Right kidney (tissue), 1 donor: ENCODE measurements at regions not wholly inside any gene's neighbourhood (a gene's known extent, or its start where the extent isn't known, plus 50 kb on each side); places are given as distances from the start of the nearest gene placed in this dataset.
"Not testable (repeated sequence)": the region's sequence is repeated elsewhere in the genome, so short reads cannot be mapped to it uniquely, and the experiment has no call there.

Source experiments
- DNase-seq: peaks from one replicate; pipeline ENCODE4 v3.0.0-alpha.2; 2016

DNA sequence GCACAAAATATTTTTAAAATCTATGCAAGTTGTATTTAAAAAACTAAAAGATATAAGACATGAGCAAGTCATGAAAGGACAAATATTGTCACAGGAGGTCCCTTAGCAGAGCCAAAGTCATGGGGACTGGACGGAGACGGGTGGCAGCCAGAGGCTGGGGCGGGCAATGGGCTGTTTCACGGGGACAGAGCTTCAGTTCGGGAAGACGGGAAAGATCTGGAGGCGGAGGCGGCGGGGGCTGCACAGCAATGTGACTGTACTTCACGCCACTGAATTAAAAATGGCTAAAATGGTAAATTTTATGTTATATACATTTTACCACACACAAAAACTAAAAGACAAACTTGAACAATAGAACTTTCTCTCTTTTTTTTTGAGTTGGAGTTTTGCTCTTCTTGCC is 60.0 kb upstream of the METRNL start:
- DNase-seq: no peak

DNA sequence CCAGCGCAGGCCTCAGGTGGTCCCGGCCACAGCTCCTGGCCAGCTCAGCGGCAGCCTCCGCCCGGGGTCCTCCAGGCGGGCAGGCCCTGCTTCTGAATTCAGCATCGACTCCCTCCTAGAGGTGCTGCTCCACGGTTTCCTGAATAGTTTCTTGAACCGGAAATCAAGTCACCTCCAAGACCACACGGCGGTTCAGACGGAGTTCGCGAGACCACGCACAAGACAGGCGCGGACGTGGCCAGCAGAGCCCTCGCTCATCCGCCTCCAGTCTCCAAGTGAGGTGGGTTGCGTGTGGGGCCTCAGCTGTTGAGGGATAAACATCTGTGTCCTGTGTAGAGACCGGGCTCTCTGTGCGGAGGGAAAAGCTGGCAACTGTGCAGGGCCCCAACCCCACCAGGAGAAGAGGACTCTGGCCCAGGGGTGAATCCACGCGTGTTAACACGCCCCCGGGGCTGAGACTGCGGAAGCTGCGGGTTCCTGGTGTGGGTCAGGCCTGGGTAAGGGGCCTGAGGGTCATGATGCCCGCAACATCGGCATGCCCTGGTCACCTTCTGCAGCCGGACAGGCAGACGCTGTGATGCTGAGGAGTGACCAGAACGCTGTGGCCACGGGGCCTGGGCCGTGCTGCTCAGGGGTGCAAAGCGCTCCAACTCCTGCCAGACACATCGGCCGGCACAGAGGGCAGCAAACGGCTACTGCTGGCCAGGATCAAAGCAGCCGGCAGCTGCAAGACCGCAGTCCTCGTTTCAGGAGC is 55.0 kb upstream of the METRNL start:
- no peak for DNase-seq

DNA sequence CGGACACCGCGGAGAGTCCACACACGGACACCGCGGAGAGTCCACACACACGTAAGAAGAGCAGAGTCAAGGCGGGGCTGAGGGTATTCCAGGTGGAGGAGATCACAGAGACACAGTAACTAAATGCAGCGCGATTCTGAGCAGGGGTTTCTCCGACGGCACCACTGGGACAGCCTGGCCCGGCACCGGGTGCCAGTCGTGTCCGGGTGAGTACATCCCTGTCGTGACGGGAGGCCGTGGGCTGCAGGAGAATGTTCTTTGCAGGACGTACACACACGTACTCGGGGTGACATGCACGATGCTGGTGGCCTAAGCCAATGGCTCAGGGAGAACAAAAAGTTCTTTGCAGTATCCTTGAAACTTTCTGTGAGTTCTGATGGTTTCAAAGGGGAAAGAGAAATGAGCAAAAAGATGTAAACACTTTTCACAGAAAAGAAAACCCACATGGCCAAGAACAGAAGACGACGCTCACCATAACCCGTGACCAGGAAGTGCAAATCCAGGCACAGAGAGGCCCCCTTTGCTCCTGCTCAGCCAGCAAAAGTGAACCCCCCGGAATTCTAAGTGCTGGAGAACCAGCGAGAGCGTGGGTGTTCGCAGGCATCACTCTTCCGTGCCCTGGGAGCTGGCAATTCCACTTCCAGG is 53.7 kb upstream of the METRNL start:
- DNase-seq: no peak

DNA sequence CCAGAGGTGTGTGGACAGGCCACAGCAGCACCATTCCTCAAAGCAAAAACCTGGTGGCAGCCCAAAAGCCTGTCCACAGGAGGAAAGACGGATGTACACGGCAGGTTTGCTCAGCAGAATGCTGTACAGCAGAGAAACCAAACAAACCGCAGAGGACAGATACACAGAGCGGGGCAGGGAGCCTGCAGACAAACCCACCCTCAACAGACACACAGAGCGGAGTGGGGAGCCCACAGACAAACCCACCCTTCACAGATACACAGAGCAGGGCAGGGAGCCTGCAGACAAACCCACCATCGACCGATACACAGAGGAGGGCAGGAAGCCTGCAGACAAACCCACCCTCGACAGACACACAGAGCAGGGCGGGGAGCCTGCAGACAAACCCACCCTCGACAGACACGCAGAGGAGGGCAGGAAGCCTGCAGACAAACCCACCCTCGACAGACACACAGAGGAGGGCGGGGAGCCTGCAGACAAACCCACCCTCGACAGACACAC is 53.0 kb upstream of the METRNL start:
- DNase-seq: no peak

DNA sequence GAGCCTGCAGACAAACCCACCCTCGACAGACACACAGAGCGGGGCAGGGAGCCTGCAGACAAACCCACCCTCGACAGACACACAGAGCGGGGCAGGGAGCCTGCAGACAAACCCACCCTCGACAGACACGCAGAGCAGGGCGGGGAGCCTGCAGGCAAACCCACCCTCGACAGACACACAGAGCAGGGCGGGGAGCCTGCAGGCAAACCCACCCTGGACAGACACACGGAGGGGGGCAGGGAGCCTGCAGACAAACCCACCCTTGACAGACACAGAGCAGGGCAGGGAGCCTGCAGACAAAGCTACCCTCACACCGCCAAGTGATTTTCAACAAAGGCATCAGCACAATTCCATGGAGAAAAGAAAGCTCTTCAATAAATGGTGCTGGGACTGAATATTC is 52.5 kb upstream of the METRNL start:
- DNase-seq: not testable (repeated sequence)

DNA sequence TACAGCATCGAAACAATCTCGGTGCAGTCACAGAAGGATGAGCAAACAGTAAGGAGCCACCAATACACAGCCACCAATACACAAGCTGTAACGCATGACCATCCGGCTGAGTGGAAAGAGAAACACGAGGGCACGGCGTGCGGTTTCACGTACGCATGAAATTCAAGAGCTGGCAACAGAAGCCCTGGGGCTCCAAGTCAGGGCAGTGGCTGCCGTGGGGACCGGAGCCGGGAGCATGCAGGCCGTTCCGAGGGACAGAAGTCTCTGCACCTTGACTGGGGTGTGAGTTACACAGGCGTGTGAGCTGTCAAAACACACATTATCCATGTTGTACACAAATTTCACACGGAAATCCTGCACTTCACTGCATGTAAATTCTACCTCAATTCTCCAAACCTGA is 50.6 kb upstream of the METRNL start:
- DNase-seq: no peak

DNA sequence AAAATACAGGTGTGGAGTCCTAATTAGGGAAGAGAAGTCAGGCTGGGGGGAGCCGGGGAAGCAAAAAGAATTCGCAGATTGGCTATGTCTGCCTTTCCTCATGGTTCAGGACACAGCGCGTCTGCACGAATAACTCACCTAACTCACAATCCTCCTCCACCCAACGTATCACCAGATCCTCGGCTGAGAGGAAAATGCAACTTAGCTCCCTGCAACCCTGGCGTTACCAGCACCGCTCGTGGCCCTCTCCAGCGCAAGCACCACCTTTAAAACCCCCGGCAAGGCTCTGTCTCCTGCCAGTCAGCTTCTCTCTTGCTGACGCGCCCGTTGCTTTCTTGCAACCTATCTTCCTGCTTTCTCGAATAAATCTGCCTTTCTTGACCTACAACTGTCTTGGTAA is 49.8 kb upstream of the METRNL start:
- DNase-seq: no peak
